GM21360 (cell line): ENCODE measurements at regions not wholly inside any gene's neighbourhood (a gene's known extent, or its start where the extent isn't known, plus 50 kb on each side); places are given as distances from the start of the nearest gene placed in this dataset.
"Not testable (repeated sequence)": the region's sequence is repeated elsewhere in the genome, so short reads cannot be mapped to it uniquely, and the experiment has no call there.

Source experiments
- ATAC-seq: cut with Tn5 transposase; IDR thresholded peaks from one replicate; pipeline ENCODE4 v1.9.1; 2021; ENCODE audit warnings: mild to moderate bottlenecking, moderate library complexity; ENCODE audit not compliant: unreplicated experiment

DNA sequence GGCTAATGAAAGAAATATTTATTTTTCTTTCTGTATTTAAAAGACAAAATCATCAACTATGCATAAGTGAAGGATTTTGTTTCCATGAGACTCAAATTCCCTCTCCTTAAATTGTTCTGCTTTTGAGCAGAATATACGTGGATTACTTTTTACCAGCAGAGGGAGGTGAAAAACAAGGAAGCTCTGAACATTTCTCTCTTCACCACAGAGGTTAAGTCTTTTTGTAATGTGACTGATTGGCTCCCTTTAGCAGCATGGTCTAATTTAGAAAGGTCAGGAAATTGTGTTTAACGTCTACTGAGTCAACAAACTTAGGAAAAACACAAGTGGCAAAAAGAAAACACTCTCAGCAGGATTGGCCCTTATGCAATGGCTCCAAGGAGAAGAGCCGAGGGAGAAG lies 55.1 kb upstream of the F9 start:
- no peak for ATAC-seq

DNA sequence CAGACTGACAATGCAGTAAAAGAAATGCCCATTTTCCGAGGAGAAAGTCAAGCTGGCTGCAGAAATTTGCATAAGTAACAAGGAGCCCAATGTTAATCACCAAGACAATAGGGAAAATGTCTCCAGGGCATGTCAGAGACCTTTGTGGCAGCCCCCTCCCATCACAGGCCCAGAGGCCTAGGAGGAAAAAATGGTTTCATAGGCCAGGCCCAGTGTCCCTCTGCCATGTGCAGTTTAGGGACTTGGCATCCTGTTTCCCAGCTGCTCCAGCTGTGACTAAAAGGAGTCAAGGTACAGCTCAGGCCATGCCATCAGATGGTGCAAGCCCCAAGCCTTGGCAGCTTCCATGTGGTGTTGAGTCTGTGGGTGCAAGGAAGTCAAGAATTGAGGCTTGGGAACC lies 68.6 kb upstream of the F9 start:
- ATAC-seq: not testable (repeated sequence)

DNA sequence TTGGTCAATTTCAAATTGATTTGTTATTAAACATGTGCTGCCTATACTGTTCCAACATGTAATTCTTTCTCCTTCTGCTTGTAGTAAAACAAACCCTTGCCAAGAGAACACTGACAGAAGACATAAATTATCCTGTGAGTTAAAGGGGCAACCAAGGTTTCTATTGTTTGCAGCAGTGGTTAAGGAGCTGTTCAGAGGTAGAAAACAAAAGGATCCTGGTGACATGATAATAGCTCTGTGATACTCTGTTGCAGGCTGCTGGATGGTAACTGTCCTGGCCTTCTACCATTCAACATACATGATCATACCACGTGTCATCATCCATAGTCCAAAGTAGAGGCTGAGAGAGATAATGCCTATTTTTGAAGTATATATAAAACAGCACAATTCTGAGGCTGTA lies 75.8 kb upstream of the F9 start:
- ATAC-seq: no peak

- ATAC-seq: no peak
Observed at GRCh38 chrX:139448996-139449395, 81.5 kb upstream of the F9 start.

DNA sequence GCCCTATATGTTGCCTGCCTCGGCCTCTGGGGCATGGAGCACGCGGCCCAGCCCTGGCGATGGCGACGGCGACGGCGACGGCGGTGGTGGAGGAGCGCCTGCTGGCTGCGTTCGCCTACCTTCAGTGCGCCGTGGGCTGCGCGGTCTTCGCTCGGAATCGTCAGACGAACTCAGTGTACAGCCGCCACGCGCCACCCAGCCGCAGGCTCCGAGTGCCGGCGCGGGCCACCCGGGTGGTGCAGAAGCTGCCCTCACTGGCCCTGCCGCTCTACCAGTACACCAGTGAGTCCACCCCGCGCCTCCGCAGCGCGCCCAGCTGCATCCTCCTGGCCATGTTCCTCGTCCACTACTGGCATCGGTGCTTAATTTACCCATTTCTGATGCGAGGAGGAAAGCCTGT lies 83.7 kb upstream of the F9 start:
- no peak for ATAC-seq

- ATAC-seq: no peak
Observed at GRCh38 chrX:139429913-139430312, 100.6 kb upstream of the F9 start.

GRCh38 chrX:139423186-139423585 lies 107.4 kb upstream of the F9 start:
- ATAC-seq: no peak

- not testable (repeated sequence) for ATAC-seq
Observed at GRCh38 chrX:139398258-139398657, 132.3 kb upstream of the F9 start.

DNA sequence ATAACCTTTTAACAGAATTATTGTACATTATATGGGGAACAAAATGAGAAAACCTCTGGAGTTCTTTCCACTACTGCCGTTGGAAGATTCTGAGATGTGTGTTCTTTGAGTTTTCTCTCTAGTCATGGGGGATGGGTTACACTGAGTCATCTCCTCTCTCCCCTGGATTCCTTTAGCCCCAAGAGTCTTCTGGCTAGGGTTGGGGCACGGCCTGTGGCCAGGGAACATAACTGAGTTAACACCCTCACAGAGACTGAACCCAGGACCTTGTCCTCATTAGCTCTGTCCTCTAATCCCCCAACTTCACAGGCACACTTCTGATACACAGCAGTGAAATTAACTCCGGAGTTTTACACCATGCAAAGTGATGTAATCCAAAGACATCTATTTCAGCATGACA lies 142.3 kb upstream of the F9 start:
- no peak for ATAC-seq

GRCh38 chrX:139382529-139382928 lies 148.0 kb upstream of the F9 start:
- no peak for ATAC-seq

DNA sequence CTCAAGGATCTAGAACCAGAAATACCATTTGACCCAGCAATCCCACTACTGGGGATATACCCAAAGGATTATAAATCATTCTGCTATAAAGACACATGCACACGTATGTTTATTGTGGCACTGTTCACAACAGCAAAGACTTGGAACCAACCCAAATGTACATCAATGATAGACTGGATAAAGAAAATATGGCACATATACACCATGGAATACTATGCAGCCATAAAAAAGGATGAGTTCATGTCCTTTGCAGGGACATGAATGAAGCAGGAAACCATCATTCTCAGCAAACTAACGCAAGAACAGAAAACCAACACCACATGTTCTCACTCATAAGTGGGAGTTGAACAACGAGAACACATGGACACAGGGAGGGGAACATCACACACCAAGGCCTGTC lies 154.0 kb upstream of the F9 start:
- ATAC-seq: not testable (repeated sequence)

GRCh38 chrX:139360356-139360755 lies 170.2 kb upstream of the F9 start:
- ATAC-seq: no peak

- not testable (repeated sequence) for ATAC-seq
Observed at GRCh38 chrX:139342594-139342991, 187.9 kb upstream of the F9 start.

- not testable (repeated sequence) for ATAC-seq
Observed at GRCh38 chrX:139341855-139342593, 188.5 kb upstream of the F9 start.

- ATAC-seq: no peak
Observed at GRCh38 chrX:139332441-139332840, 198.1 kb upstream of the F9 start.

DNA sequence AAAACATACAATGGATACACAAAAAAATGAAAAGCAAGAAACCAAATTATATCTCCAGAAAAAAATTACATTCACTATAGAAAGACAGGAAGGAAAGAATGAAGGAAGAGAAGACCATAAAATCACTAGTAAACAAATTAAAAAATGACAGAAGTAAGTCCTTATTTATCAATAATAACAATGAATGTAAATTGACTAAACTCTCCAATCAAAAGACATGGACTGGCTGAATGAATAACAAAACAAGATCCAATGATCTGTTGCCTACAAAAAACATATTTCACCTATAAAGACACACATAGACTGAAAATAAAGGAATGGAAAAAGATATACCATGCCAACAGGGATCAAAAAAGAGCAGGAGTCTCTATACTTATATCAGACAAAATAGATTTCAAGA lies 203.2 kb upstream of the F9 start:
- ATAC-seq: no peak

DNA sequence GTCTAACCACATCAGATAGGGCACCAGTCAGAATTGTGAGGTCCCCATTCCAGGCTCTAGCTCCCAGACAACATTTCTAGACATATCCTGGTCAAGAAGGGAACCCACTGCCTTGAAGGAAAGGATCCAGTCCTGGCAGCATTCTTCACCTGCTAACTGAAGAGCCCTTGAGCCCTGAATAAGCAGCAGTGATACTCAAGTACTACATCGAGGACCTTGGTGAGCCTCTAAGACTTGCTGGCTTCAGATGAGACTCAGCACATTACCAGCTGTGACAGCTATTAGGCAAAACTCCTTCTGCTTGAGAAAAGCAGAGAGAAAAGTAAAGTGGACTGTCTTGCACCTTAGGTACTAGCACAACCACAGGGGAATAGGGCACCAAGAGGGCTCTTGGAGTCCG lies 205.8 kb upstream of the F9 start:
- no peak for ATAC-seq

DNA sequence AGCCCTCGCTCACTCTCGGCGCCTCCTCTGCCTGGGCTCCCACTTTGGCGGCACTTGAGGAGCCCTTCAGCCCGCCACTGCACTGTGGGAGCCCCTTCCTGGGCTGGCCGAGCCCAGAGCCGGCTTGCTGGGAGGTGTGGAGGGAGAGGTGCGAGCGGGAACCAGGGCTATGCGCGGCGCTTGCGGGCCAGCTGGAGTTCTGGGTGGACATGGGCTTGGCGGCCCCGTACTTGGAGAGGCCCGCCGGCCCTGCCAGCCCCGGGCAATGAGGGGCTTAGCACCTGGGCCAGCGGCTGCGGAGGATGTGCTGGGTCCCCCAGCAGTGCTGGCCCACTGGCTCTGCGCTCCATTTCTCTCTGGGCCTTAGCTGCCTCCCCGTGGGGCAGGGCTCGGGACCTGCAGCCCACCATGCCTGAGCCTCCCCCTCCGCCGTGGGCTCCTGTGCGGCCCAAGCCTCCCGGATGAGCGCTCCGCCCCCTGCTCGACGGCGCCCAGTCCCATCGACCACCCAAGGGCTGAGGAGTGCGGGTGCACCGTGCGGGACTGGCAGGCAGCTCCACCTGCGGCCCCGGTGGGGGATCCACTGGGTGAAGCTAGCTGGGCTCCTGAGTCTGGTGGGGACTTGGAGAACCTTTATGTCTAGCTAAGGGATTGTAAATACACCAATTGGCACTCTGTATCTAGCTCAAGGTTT lies 209.7 kb upstream of the F9 start:
- ATAC-seq: not testable (repeated sequence)

- ATAC-seq: not testable (repeated sequence)
Observed at GRCh38 chrX:139306675-139307074, 223.9 kb upstream of the F9 start.

- ATAC-seq: no peak
Observed at GRCh38 chrX:139304471-139304870, 226.1 kb upstream of the F9 start.

DNA sequence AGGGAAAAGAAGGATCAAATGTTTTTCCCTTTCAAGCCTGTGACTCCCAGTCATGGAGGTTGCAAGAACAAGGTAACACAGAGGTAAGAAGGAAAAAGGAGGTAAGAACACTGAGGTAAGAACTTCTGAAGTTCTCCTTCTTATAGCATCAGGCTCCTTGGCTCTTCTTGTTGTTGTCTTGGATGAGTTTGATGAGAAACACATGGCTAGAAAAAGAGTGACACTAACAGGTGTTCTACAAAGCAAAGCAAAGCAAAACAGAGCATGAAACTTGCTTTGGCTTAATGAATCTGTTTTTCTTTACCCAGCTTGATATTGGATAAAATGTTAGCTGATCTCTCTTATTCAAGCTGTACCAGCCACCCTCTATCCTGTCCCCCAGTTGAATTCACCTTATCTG lies 231.2 kb upstream of the F9 start:
- ATAC-seq: no peak

DNA sequence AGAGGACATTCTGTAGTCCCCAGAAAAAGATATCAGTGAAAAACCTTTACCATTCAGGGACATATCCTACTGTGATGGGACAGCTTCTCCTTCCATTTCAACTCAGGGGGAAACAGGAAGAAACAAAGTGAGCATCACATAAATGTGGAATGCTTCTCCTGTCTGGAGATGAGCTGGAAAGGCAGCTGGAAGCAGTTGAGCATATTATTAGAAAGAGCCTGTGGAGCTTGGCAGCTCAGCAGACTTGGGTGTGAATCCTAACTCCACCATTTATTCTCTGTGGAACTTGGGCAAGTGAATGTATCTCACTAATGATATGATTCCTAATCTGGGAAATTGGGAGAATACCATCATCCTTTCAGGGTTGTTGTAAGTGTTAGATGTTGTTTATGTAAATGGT lies 232.1 kb upstream of the F9 start:
- no peak for ATAC-seq

DNA sequence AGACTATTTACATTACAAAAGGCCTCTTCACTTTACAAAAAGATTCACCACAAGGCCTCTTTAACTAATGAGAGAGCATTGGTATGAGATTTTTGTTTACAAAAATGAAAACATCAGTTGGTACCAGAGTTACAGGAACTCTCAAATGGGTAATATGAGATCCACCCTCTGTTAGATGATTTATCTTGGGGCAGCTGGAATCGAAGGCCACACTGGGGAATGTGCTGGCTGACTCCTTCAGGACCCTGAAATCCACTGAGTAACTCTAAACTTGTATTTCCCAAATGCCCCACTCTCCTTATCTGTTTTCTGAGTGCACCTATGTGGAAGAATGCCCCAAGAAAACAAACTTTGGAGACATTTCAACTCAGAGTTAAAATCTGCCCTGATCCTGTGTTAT lies 232.9 kb upstream of the F9 start:
- ATAC-seq: no peak
